K562 (cell line): ENCODE measurements at regions not wholly inside any gene's neighbourhood (a gene's known extent, or its start where the extent isn't known, plus 50 kb on each side); places are given as distances from the start of the nearest gene placed in this dataset.

Experiments
- ATAC-seq: fragments of 200-7000 bp; cut with Tn5 transposase; 3 replicates; pipeline ENCODE4 v1.9.1; 2020; ENCODE audit warnings: moderate library complexity
- BruUV-seq: library from RNA; stranded (reverse); fragments of 400-500 nt; replicated peaks from 2 replicates; lab custom pipeline; 2021; lab: Mats Ljungman, UMichigan
- CTCF ChIA-PET: fragments of 300-600 bp; formaldehyde crosslinking; extraction: SDS; loops from one replicate; lab custom pipeline; 2021; ENCODE audit warnings: low intra/inter-chr PET ratio; lab: Yijun Ruan, JAX
- POLR2A ChIA-PET: fragments of 300-600, 350-650 bp; sonication (Branson Sonifier 250); formaldehyde crosslinking; extraction: SDS; loops from one replicate; lab custom pipeline; 2021; ENCODE audit warnings: antibody characterized with exemption, inconsistent platforms; lab: Yijun Ruan, JAX
- DNase-seq, 4 experiments: peaks; one replicate each; pipeline versions ENCODE4 v3.0.0 to v3.0.0-alpha.2; 2011 to 2018; ENCODE audit warnings: low spot score in 3 of 4, mixed read lengths in 3 of 4; ENCODE audit errors: extremely low read depth in 1 of 4
- FAIRE-seq: peaks from 2 replicates; lab custom pipeline; 2011; peaks lifted over from hg19 to GRCh38; lab: Jason Lieb, UNC
- H2AFZ ChIP-seq: 2 replicates; pipeline ENCODE4 v1.6.0; 2011; ENCODE audit warnings: low read depth, low read length, control low read depth, inconsistent platforms
- H3K27ac ChIP-seq: fragments of 200-600 bp; 3 replicates; pipeline ENCODE4 v1.8.0; 2011; ENCODE audit warnings: low read depth, mild to moderate bottlenecking, control low read depth, inconsistent platforms, low read length, moderate library complexity, mixed read lengths; ENCODE audit errors: extremely low read depth
- H3K27me3 ChIP-seq, 2 experiments: fragments of 300-600 bp in 1 of 2; 2 replicates in 1 of 2; 3 replicates in 1 of 2; pipeline versions ENCODE4 v1.6.0 to v1.8.0; 2011; ENCODE audit warnings: inconsistent platforms in 2 of 2, low read length in 2 of 2, mild to moderate bottlenecking in 1 of 2, mixed read lengths in 1 of 2, moderate library complexity in 1 of 2; ENCODE audit not compliant: control insufficient read depth in 2 of 2, insufficient read depth in 2 of 2
- H3K36me3 ChIP-seq: fragments of 300-600 bp; 3 replicates; pipeline ENCODE4 v1.8.0; 2011; ENCODE audit warnings: mild to moderate bottlenecking, low read length, inconsistent platforms; ENCODE audit not compliant: control insufficient read depth, insufficient read depth
- H3K4me1 ChIP-seq, 2 experiments: fragments of 200-600 bp in 1 of 2; replicated peaks in 1 of 2; 2 replicates in 1 of 2; 3 replicates in 1 of 2; pipeline versions ENCODE4 v1.5.1 to v1.8.0; 2011; ENCODE audit warnings: inconsistent platforms in 2 of 2, low read length in 2 of 2, mild to moderate bottlenecking in 1 of 2, mixed read lengths in 1 of 2, moderate library complexity in 1 of 2; ENCODE audit not compliant: control insufficient read depth in 2 of 2, insufficient read depth in 2 of 2
- H3K4me2 ChIP-seq: 2 replicates; pipeline ENCODE4 v1.6.1; 2011; ENCODE audit warnings: low read length, control low read depth, inconsistent platforms, mixed read lengths; ENCODE audit not compliant: insufficient read depth
- H3K4me3 ChIP-seq: fragments of 200-600 bp; sonication (generic), shearing (Covaris generic); 2 replicates; pipeline ENCODE4 v1.5.1; 2016; ENCODE audit warnings: control low read depth, inconsistent platforms
- H3K79me2 ChIP-seq: fragments of 200-600 bp; 3 replicates; pipeline ENCODE4 v1.8.0; 2011; ENCODE audit warnings: low read length, inconsistent platforms; ENCODE audit not compliant: control insufficient read depth, insufficient read depth
- H3K9ac ChIP-seq, 2 experiments: 2 replicates each; pipeline versions ENCODE4 v1.6.0 to v1.6.1; 2011; ENCODE audit warnings: low read depth in 2 of 2, low read length in 2 of 2, control low read depth in 1 of 2, inconsistent platforms in 1 of 2, mild to moderate bottlenecking in 1 of 2, mixed read lengths in 1 of 2; ENCODE audit not compliant: insufficient read depth in 1 of 2
- H3K9me1 ChIP-seq: one replicate; pipeline ENCODE4 v1.6.0; 2011; ENCODE audit warnings: inconsistent platforms, mild to moderate bottlenecking, low read length, moderate library complexity; ENCODE audit not compliant: control insufficient read depth, insufficient read depth
- H3K9me3 ChIP-seq: replicated peaks from 2 replicates; pipeline ENCODE4 v1.5.1; 2011; ENCODE audit warnings: low read depth, low read length, inconsistent platforms; ENCODE audit not compliant: control insufficient read depth, insufficient read depth
- H4K20me1 ChIP-seq: replicated peaks from 2 replicates; pipeline ENCODE4 v1.6.1; 2011; ENCODE audit warnings: low read length, inconsistent platforms, mixed read lengths; ENCODE audit not compliant: control insufficient read depth, insufficient read depth
- DNMT1 ChIP-seq: fragments of 450-650 bp; IDR thresholded peaks from 2 replicates; pipeline ENCODE4 v1.6.1; 2016; ENCODE audit warnings: antibody characterized with exemption, mild to moderate bottlenecking
- PHB ChIP-seq: fragments of 250-450 bp; sonication (Bioruptor Pico); IDR thresholded peaks from 2 replicates; pipeline ENCODE4 v1.5.0; 2021
- TBP ChIP-seq: optimal IDR thresholded peaks from 2 replicates; pipeline ENCODE3; 2011; ENCODE audit warnings: low read depth, low read length, improper control_type of control experiment
- ZBTB26 ChIP-seq: fragments of 450-650 bp; formaldehyde crosslinking; IDR thresholded peaks from 2 replicates; pipeline ENCODE4 v1.4.0; 2022; ENCODE audit warnings: missing genetic modification characterization
- ZNF57 ChIP-seq: fragments of 450-650 bp; formaldehyde crosslinking; IDR thresholded peaks from 2 replicates; pipeline ENCODE4 v1.4.0; 2020; ENCODE audit warnings: mild to moderate bottlenecking, moderate library complexity
- WGBS: fragments of 100-300 bp; shearing (Covaris generic); methylation state at CpG from one replicate; pipeline ENCODE4 v1.1.6; 2016; ENCODE audit warnings: low coverage, mixed read lengths; ENCODE audit not compliant: insufficient coverage; ENCODE audit errors: missing lambda C conversion rate; 5-methylcytosine and 5-hydroxymethylcytosine counted together
- in situ Hi-C: fragments of 300-500 bp; cut with MboI; formaldehyde crosslinking; loops from 4 replicates; pipeline ENCODE4 v1.15.0; 2018; ENCODE audit warnings: inconsistent platforms, mixed read lengths
- intact Hi-C: fragments of 100-400 bp; cut with micrococcal nuclease; formaldehyde crosslinking; loops from 2 replicates; pipeline ENCODE4 v1.14.2; 2022

DNA sequence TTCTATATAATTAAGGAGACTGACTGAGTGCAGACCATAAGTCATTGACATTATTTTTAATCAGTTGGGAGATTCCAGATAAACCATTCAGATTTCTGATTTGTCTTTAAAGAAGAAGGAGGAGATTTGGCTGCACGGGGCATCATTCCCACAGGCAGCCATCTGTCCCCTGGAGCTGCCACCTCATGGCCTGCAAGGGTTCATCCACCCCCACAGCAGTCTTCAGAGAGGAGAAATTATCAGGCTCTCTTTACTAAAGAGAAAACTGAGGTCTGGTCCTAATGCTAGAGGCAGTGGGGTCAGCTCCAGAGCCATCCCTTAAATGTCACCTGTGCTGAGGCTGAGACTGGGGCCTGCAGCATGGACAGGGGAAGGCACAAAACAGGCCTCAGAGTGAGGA is 501.3 kb upstream of the SULF2 start:
- Histone ChIP-seq H3K4me2 (no peak overlapping the region), H3K9ac (no peak overlapping the region), H3K4me3 (no peak overlapping the region), H4K20me1 (no peaks in the 10 kb centered on the region), H3K79me2 (no peaks in the 10 kb centered on the region), H3K27me3 (peaks cover 8 to 11% of the 10 kb centered on the region in 2 experiments; a peak in 4 of 5 replicates), H3K27ac (no peak overlapping the region), H3K4me1 (no peaks in the 10 kb centered on the region), H2AFZ (no peak overlapping the region), H3K9me1 (no peaks in the 10 kb centered on the region), H3K36me3 (no peaks in the 10 kb centered on the region), H3K9me3 (no peaks in the 10 kb centered on the region)
- TF ChIP-seq TBP = no peak
- TF ChIP-seq ZNF57 (CRISPR knock-in tag) = no peak
- TF ChIP-seq PHB = no peak
- ChIA-PET CTCF (no interaction called here), POLR2A (interaction anchor here (0.9 kb wide), 1 partner anchor 209 kb away, joined by 3 read pairs; no protein-coding TSS in a partner anchor)
- ATAC-seq = no peak
- 0% methylated on average over 1 of the region's 1 CpG for WGBS
- in situ Hi-C loops = no loop called here
- DNase-seq = no peak
- intact Hi-C loops = no loop called here
- no TSS peak for BruUV-seq
- no peak for FAIRE-seq

- ATAC-seq (no peak), DNase-seq (no peak), FAIRE-seq (no peak)
- no peak overlapping the region for H2AFZ ChIP-seq
- in situ Hi-C loops = no loop called here
- no peaks in the 10 kb centered on the region for H3K9me1 ChIP-seq
- BruUV-seq = no TSS peak
- no peak overlapping the region for H3K9ac ChIP-seq
- H3K36me3 ChIP-seq = no peaks in the 10 kb centered on the region
- H4K20me1 ChIP-seq = no peaks in the 10 kb centered on the region
- intact Hi-C loops = no loop called here
- TF ChIP-seq DNMT1 (no peak), ZBTB26 (CRISPR knock-in tag) (no peak)
- H3K4me1 ChIP-seq = no peaks in the 10 kb centered on the region
- 0% methylated on average over 1 of the region's 1 CpG for WGBS
- no peak overlapping the region for H3K4me3 ChIP-seq
- H3K9me3 ChIP-seq = no peaks in the 10 kb centered on the region
- no peak overlapping the region for H3K27ac ChIP-seq
- CTCF ChIA-PET = no interaction called here
- POLR2A ChIA-PET = no interaction called here
- no peak overlapping the region for H3K4me2 ChIP-seq
- H3K27me3 ChIP-seq = peaks cover 5 to 8% of the 10 kb centered on the region in 2 experiments; a peak in 4 of 5 replicates
- H3K79me2 ChIP-seq = no peaks in the 10 kb centered on the region
These were observed 500.4 kb upstream of the SULF2 start for GRCh38 chr20:48285656-48286055.
